ENCODE measurements at regions not wholly inside any gene's neighbourhood (a gene's known extent, or its start where the extent isn't known, plus 50 kb on each side); places are given as distances from the start of the nearest gene placed in this dataset.

- Histone ChIP-seq H3K27ac (ENCODE audit: low read length) (no peak overlapping the region), H3K9me3 (ENCODE audit: insufficient read depth, low read length) (no peaks in the 10 kb centered on the region), H3K36me3 (replicated peaks; ENCODE audit: low read depth, low read length) (no peaks in the 10 kb centered on the region), H3K9ac (ENCODE audit: low read length) (no peak overlapping the region), H3K4me2 (ENCODE audit: low read length) (no peak overlapping the region), H3K4me1 (ENCODE audit: low read length) (no peaks in the 10 kb centered on the region), H3K27me3 (ENCODE audit: low read depth, low read length) (no peaks in the 10 kb centered on the region), H3K79me2 (ENCODE audit: low read length) (no peaks in the 10 kb centered on the region), H2AFZ (ENCODE audit: low read depth, low read length) (no peak overlapping the region), H3K4me3 (ENCODE audit: low read length) (no peak overlapping the region), H4K20me1 (ENCODE audit: insufficient read depth, low read length) (no peaks in the 10 kb centered on the region)
- no peak for TF ChIP-seq CTCF (IDR thresholded peaks at IDR 0.05; ENCODE audit: low read depth, low read length)
- no peak for TF ChIP-seq EZH2phosphoT487 (IDR thresholded peaks at IDR 0.05; ENCODE audit: low read depth)
Observed at GRCh38 chr2:23235736-23236135, 149.2 kb upstream of the KLHL29 start.

GRCh38 chr2:23237147-23237546, 147.8 kb upstream of the KLHL29 start:
- no peaks in the 10 kb centered on the region for H3K79me2 ChIP-seq (ENCODE audit: low read length)
- H3K4me1 ChIP-seq (ENCODE audit: low read length) = no peaks in the 10 kb centered on the region
- H2AFZ ChIP-seq (ENCODE audit: low read depth, low read length) = no peak overlapping the region
- H3K36me3 ChIP-seq (replicated peaks; ENCODE audit: low read depth, low read length) = no peaks in the 10 kb centered on the region
- no peak overlapping the region for H3K9ac ChIP-seq (ENCODE audit: low read length)
- no peak overlapping the region for H3K4me2 ChIP-seq (ENCODE audit: low read length)
- H3K9me3 ChIP-seq (ENCODE audit: insufficient read depth, low read length) = no peaks in the 10 kb centered on the region
- no peak overlapping the region for H3K4me3 ChIP-seq (ENCODE audit: low read length)
- no peak for TF ChIP-seq EZH2phosphoT487 (IDR thresholded peaks at IDR 0.05; ENCODE audit: low read depth)
- no peak for TF ChIP-seq CTCF (IDR thresholded peaks at IDR 0.05; ENCODE audit: low read depth, low read length)
- no peaks in the 10 kb centered on the region for H3K27me3 ChIP-seq (ENCODE audit: low read depth, low read length)
- H3K27ac ChIP-seq (ENCODE audit: low read length) = no peak overlapping the region
- H4K20me1 ChIP-seq (ENCODE audit: insufficient read depth, low read length) = no peaks in the 10 kb centered on the region

- TF ChIP-seq CTCF (IDR thresholded peaks at IDR 0.05; ENCODE audit: low read depth, low read length) (no peak), EZH2phosphoT487 (IDR thresholded peaks at IDR 0.05; ENCODE audit: low read depth) (no peak)
- H3K79me2 ChIP-seq (ENCODE audit: low read length) = no peaks in the 10 kb centered on the region
- H2AFZ ChIP-seq (ENCODE audit: low read depth, low read length) = no peak overlapping the region
- no peaks in the 10 kb centered on the region for H3K9me3 ChIP-seq (ENCODE audit: insufficient read depth, low read length)
- no peaks in the 10 kb centered on the region for H3K36me3 ChIP-seq (replicated peaks; ENCODE audit: low read depth, low read length)
- H3K4me1 ChIP-seq (ENCODE audit: low read length) = no peaks in the 10 kb centered on the region
- no peaks in the 10 kb centered on the region for H3K27me3 ChIP-seq (ENCODE audit: low read depth, low read length)
- no peak overlapping the region for H3K4me2 ChIP-seq (ENCODE audit: low read length)
- no peak overlapping the region for H3K27ac ChIP-seq (ENCODE audit: low read length)
- no peak overlapping the region for H3K4me3 ChIP-seq (ENCODE audit: low read length)
- H3K9ac ChIP-seq (ENCODE audit: low read length) = no peak overlapping the region
- H4K20me1 ChIP-seq (ENCODE audit: insufficient read depth, low read length) = no peaks in the 10 kb centered on the region
Observed at GRCh38 chr2:23238011-23238657, 146.8 kb upstream of the KLHL29 start.

GRCh38 chr2:23239374-23239773, 145.6 kb upstream of the KLHL29 start:
- Histone ChIP-seq H3K4me2 (ENCODE audit: low read length) (no peak overlapping the region), H3K79me2 (ENCODE audit: low read length) (no peaks in the 10 kb centered on the region), H3K36me3 (replicated peaks; ENCODE audit: low read depth, low read length) (no peaks in the 10 kb centered on the region), H3K27ac (ENCODE audit: low read length) (no peak overlapping the region), H3K27me3 (ENCODE audit: low read depth, low read length) (0 out of 2 replicates have a peak, but pooled peaks cover 3% of the 10 kb centered on the region), H3K9ac (ENCODE audit: low read length) (no peak overlapping the region), H3K4me1 (ENCODE audit: low read length) (no peaks in the 10 kb centered on the region), H3K4me3 (ENCODE audit: low read length) (no peak overlapping the region), H3K9me3 (ENCODE audit: insufficient read depth, low read length) (no peaks in the 10 kb centered on the region), H2AFZ (ENCODE audit: low read depth, low read length) (no peak overlapping the region), H4K20me1 (ENCODE audit: insufficient read depth, low read length) (no peaks in the 10 kb centered on the region)
- TF ChIP-seq CTCF (IDR thresholded peaks at IDR 0.05; ENCODE audit: low read depth, low read length) (no peak), EZH2phosphoT487 (IDR thresholded peaks at IDR 0.05; ENCODE audit: low read depth) (no peak)
